ENCODE measurements at regions not wholly inside any gene's neighbourhood (a gene's known extent, or its start where the extent isn't known, plus 50 kb on each side); places are given as distances from the start of the nearest gene placed in this dataset.

GRCh38 chr12:73935817-73936216 lies 601.8 kb upstream of the ATXN7L3B start:
- TF ChIP-seq EP300 (IDR thresholded peaks at IDR 0.05) (no peak), POLR2A (IDR thresholded peaks at IDR 0.05) (no peak)
- Histone ChIP-seq H3K27ac (no peak overlapping the region), H3K4me3 (no peak overlapping the region), H3K27me3 (no peaks in the 10 kb centered on the region), H3K9me3 (no peaks in the 10 kb centered on the region), H3K36me3 (no peaks in the 10 kb centered on the region), H3K4me1 (no peaks in the 10 kb centered on the region)
- no peak for DNase-seq (ENCODE audit: low spot score in 2 of 2)
- WGBS, result 29% methylated on average over 1 of the region's 1 CpG

GRCh38 chr12:73947326-73948026 lies 590.2 kb upstream of the ATXN7L3B start:
- no peak for TF ChIP-seq POLR2AphosphoS5 (IDR thresholded peaks at IDR 0.05)
- TF ChIP-seq EP300 (IDR thresholded peaks at IDR 0.05), result no peak
- TF ChIP-seq CTCF (IDR thresholded peaks at IDR 0.05), result no peak
- no peak for TF ChIP-seq POLR2A (IDR thresholded peaks at IDR 0.05)
- Histone ChIP-seq H3K27ac (no peak overlapping the region), H3K36me3 (no peaks in the 10 kb centered on the region), H3K27me3 (no peaks in the 10 kb centered on the region), H3K4me1 (no peaks in the 10 kb centered on the region), H3K9me3 (no peaks in the 10 kb centered on the region), H3K4me3 (no peak overlapping the region)
- 74% methylated on average over 8 of the region's 8 CpGs for WGBS
- DNase-seq (ENCODE audit: low spot score in 2 of 2), result no peak

DNA sequence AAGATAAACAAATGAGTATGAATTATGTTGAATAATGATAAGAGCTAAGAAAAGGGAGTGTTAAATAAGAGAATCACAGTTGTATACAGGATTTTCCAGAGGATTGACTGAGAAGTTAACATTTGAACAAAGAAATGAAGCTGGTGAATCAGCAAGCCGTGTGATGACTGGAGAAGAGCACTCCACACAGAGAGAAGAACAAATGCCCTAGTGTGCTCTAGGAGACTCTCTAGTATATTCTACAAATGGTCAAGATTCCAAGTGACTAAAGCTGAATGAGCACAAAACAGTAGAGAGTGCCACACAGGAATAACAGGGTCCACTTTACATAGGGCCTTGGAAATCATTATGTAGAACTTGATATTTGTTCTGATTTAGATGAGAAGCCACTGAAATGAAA lies 587.1 kb upstream of the ATXN7L3B start:
- H3K4me3 ChIP-seq, result no peak overlapping the region
- H3K36me3 ChIP-seq, result no peaks in the 10 kb centered on the region
- no peaks in the 10 kb centered on the region for H3K27me3 ChIP-seq
- no peak overlapping the region for H3K27ac ChIP-seq
- H3K9me3 ChIP-seq, result no peaks in the 10 kb centered on the region
- no peak for DNase-seq (ENCODE audit: low spot score in 2 of 2)
- H3K4me1 ChIP-seq, result no peaks in the 10 kb centered on the region
- TF ChIP-seq POLR2A (IDR thresholded peaks at IDR 0.05) (no peak), CTCF (IDR thresholded peaks at IDR 0.05) (no peak), EP300 (IDR thresholded peaks at IDR 0.05) (no peak), POLR2AphosphoS5 (IDR thresholded peaks at IDR 0.05) (no peak)
- 48% methylated on average over 1 of the region's 1 CpG for WGBS

DNA sequence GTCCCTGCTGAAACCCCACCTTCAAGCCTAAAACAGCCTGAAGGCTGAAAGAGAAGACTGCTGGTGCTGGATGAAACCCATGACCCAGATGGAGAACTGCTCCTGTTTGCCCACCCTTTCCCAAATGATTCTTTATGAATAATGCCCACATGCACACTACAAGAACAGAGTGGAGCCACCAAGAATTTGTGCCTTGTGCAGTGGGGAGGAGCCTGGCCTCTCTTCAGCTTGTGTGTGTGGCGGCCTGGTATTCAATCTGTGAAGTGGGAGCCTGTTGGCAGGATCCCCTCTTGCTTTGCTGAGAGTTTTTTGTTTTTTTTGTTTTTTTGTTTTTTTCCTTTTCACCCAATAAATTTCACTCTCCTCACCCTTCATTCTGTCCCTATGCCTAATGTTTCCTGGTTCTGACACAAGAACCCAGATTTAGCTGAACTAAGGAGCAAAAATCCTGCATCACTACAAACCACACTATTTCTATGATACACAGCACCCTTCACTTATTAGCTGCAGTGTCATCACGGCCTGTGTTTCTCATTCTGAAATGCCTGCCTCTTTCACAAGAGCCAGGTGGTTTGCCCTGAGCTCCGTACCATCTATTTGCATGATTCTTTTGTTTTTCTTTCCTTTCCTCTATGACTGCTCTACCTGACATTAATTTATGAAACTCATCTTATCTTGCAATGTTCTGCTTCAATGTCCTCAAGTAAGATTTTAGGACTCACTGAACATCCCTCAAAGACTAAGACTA lies 585.5 kb upstream of the ATXN7L3B start:
- Histone ChIP-seq H3K4me3 (no peak overlapping the region), H3K9me3 (no peaks in the 10 kb centered on the region), H3K27ac (no peak overlapping the region), H3K4me1 (no peaks in the 10 kb centered on the region), H3K27me3 (no peaks in the 10 kb centered on the region), H3K36me3 (no peaks in the 10 kb centered on the region)
- WGBS, result 76% methylated on average over 3 of the region's 3 CpGs
- TF ChIP-seq CTCF (IDR thresholded peaks at IDR 0.05) (no peak), EP300 (IDR thresholded peaks at IDR 0.05) (no peak), POLR2A (IDR thresholded peaks at IDR 0.05) (no peak), POLR2AphosphoS5 (IDR thresholded peaks at IDR 0.05) (no peak)
- DNase-seq (ENCODE audit: low spot score in 2 of 2), result no peak

GRCh38 chr12:73964641-73965040 lies 573.0 kb upstream of the ATXN7L3B start:
- no peaks in the 10 kb centered on the region for H3K9me3 ChIP-seq
- TF ChIP-seq CTCF (IDR thresholded peaks at IDR 0.05) (no peak), POLR2A (IDR thresholded peaks at IDR 0.05) (no peak), POLR2AphosphoS5 (IDR thresholded peaks at IDR 0.05) (no peak), EP300 (IDR thresholded peaks at IDR 0.05) (no peak)
- no peaks in the 10 kb centered on the region for H3K27me3 ChIP-seq
- no peak for DNase-seq (ENCODE audit: low spot score in 2 of 2)
- H3K4me1 ChIP-seq, result no peaks in the 10 kb centered on the region
- no peak overlapping the region for H3K4me3 ChIP-seq
- WGBS, result 69% methylated on average over 3 of the region's 3 CpGs
- H3K27ac ChIP-seq, result no peak overlapping the region
- no peaks in the 10 kb centered on the region for H3K36me3 ChIP-seq

Measured in suprapubic skin (tissue), 4 donors.